Kidney (tissue), 13 donors: ENCODE measurements at regions not wholly inside any gene's neighbourhood (a gene's known extent, or its start where the extent isn't known, plus 50 kb on each side); places are given as distances from the start of the nearest gene placed in this dataset.

Experiments
- DNase-seq, 5 donors: peaks; one replicate each; pipeline ENCODE4 v3.0.0-alpha.2; 2013 to 2020
- FAIRE-seq: peaks from 2 replicates; lab custom pipeline; 2012; peaks lifted over from hg19 to GRCh38; lab: Jason Lieb, UNC
- H3K27ac ChIP-seq, 2 donors: one replicate each; pipeline ENCODE4 v1.7.0; 2013; ENCODE audit warnings: low read depth in 2 of 2, low read length in 2 of 2, inconsistent platforms in 1 of 2
- H3K27me3 ChIP-seq: one replicate; pipeline ENCODE4 v1.7.1; 2013; ENCODE audit warnings: low read length, inconsistent platforms; ENCODE audit not compliant: control insufficient read depth, insufficient read depth
- H3K36me3 ChIP-seq, 3 donors: one replicate each; pipeline versions ENCODE4 v1.7.0 to v1.7.1; 2013; ENCODE audit warnings: low read length in 3 of 3, control low read depth in 1 of 3, inconsistent platforms in 1 of 3; ENCODE audit not compliant: insufficient read depth in 3 of 3, control insufficient read depth in 2 of 3
- H3K4me1 ChIP-seq, 3 donors: one replicate each; pipeline versions ENCODE4 v1.7.0 to v1.7.1; 2013; ENCODE audit warnings: low read length in 3 of 3, inconsistent platforms in 1 of 3, low read depth in 1 of 3; ENCODE audit not compliant: control insufficient read depth in 2 of 3, insufficient read depth in 2 of 3
- H3K4me3 ChIP-seq, 3 donors: one replicate each; pipeline versions ENCODE4 v1.7.0 to v1.8.1; 2013; ENCODE audit warnings: low read length in 3 of 3, control low read depth in 1 of 3, inconsistent platforms in 1 of 3
- H3K9ac ChIP-seq, 3 donors: one replicate each; pipeline versions ENCODE4 v1.7.0 to v1.7.1; 2013; ENCODE audit warnings: low read length in 3 of 3, control low read depth in 1 of 3, inconsistent platforms in 1 of 3
- H3K9me3 ChIP-seq, 3 donors: one replicate each; pipeline versions ENCODE4 v1.7.0 to v1.7.1; 2013; ENCODE audit warnings: low read length in 3 of 3, control low read depth in 1 of 3, inconsistent platforms in 1 of 3; ENCODE audit not compliant: control insufficient read depth in 2 of 3, insufficient read depth in 1 of 3
- CTCF ChIP-seq: IDR thresholded peaks from 3 replicates; pipeline ENCODE4 v1.5.1; 2012; ENCODE audit warnings: mild to moderate bottlenecking, moderate library complexity, borderline replicate concordance; ENCODE audit not compliant: insufficient read depth; ENCODE audit errors: extremely low read depth
- intact Hi-C: fragments of 100-400 bp; cut with DNase I; formaldehyde crosslinking; loops from one replicate; pipeline ENCODE4 v1.11.1; 2022
- donor health status: control.
- donor health status: control.
- donor health status: control.
- donor health status: control.
- donor health status: control.
- donor health status: DM: yes; HTN: yes; CAD: no.
- donor health status: Normal renal cell carcinoma (clear cell type).

DNA sequence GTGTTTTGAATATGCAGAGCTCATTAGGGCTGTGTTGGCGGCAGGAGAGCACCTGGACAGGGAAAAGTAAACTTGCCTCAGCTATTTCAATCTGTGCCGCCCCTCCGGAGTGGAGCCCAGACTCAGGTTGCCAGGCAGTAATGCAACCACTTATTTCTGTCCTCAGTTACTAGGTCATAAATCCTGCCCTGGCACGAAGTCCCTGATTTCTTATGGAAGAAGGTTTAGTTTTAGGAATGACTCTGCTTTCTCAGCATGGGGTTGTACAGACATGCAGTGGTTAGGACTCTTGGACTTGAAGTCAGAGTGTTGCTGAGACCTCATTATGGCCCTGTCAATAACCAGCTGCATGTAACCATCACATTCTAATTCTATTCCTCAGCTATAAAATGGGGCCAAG, 98.3 kb upstream of the FGGY start:
- Histone ChIP-seq H3K27ac (no peak overlapping the region), H3K9me3 (peaks cover 0 to 5% (median 0%) of the 10 kb centered on the region in 3 donors), H3K4me1 (no peaks in the 10 kb centered on the region), H3K9ac (no peak overlapping the region), H3K27me3 (no peaks in the 10 kb centered on the region), H3K4me3 (no peak overlapping the region), H3K36me3 (no peaks in the 10 kb centered on the region)
- intact Hi-C loops: no loop called here
- DNase-seq: peak in 3 of 5 donors; percentile 43 to 65 (median 61)
- no peak for FAIRE-seq
- no peak for TF ChIP-seq CTCF

- H3K9ac ChIP-seq: no peak overlapping the region
- FAIRE-seq (no peak), DNase-seq (no peak)
- H3K4me3 ChIP-seq: no peak overlapping the region
- no peaks in the 10 kb centered on the region for H3K36me3 ChIP-seq
- TF ChIP-seq CTCF: no peak
- peaks cover 0 to 2% (median 0%) of the 10 kb centered on the region in 3 donors for H3K4me1 ChIP-seq
- H3K9me3 ChIP-seq: no peaks in the 10 kb centered on the region
- H3K27me3 ChIP-seq: no peaks in the 10 kb centered on the region
- no peak overlapping the region for H3K27ac ChIP-seq
- intact Hi-C loops: no loop called here
These were observed 97.7 kb upstream of the FGGY start for GRCh38 chr1:59199147-59199546.

- Histone ChIP-seq H3K27ac (no peak overlapping the region), H3K27me3 (no peaks in the 10 kb centered on the region), H3K9ac (no peak overlapping the region), H3K36me3 (no peaks in the 10 kb centered on the region), H3K9me3 (no peaks in the 10 kb centered on the region), H3K4me1 (peaks cover 0 to 2% (median 0%) of the 10 kb centered on the region in 3 donors), H3K4me3 (no peak overlapping the region)
- FAIRE-seq: no peak
- DNase-seq: no peak
- TF ChIP-seq CTCF: no peak
- intact Hi-C loops: no loop called here
These were observed 97.0 kb upstream of the FGGY start for GRCh38 chr1:59199719-59200376.

- Histone ChIP-seq H3K9me3 (no peaks in the 10 kb centered on the region), H3K9ac (no peak overlapping the region)
- intact Hi-C loops: no loop called here
These were observed 95.6 kb upstream of the FGGY start for GRCh38 chr1:59201341-59201740.

More at GRCh38 chr1:59201341-59201740, 95.6 kb upstream of the FGGY start:
- no peak for DNase-seq
- no peak overlapping the region for H3K27ac ChIP-seq
- H3K27me3 ChIP-seq: no peaks in the 10 kb centered on the region
- TF ChIP-seq CTCF: no peak
- no peaks in the 10 kb centered on the region for H3K36me3 ChIP-seq
- FAIRE-seq: no peak
- peaks cover 0 to 2% (median 0%) of the 10 kb centered on the region in 3 donors for H3K4me1 ChIP-seq
- no peak overlapping the region for H3K4me3 ChIP-seq
